ENCODE measurements at regions not wholly inside any gene's neighbourhood (a gene's known extent, or its start where the extent isn't known, plus 50 kb on each side); places are given as distances from the start of the nearest gene placed in this dataset.

- Mint-ChIP-seq H3K4me1 (ENCODE audit: low read depth) (no peaks in the 10 kb centered on the region), H3K36me3 (ENCODE audit: low read depth) (no peaks in the 10 kb centered on the region), H3K27ac (no peak overlapping the region), H3K4me3 (no peak overlapping the region), H3K9me3 (peaks cover 16% of the 10 kb centered on the region), H3K27me3 (ENCODE audit: insufficient read depth) (no peaks in the 10 kb centered on the region; the same call in 1 of the 2 replicates)
- TF ChIP-seq CTCF (IDR thresholded peaks at IDR 0.05): no peak
- no peak for DNase-seq
Observed at GRCh38 chr16:10232757-10233156, 50.5 kb upstream of the GRIN2A start.

GRCh38 chr16:10239640-10240039 lies 57.4 kb upstream of the GRIN2A start:
- no peak for TF ChIP-seq CTCF (IDR thresholded peaks at IDR 0.05)
- Mint-ChIP-seq H3K4me1 (ENCODE audit: low read depth) (no peaks in the 10 kb centered on the region), H3K9me3 (no peaks in the 10 kb centered on the region; the same call in 1 of the 2 replicates), H3K27ac (no peak overlapping the region), H3K27me3 (ENCODE audit: insufficient read depth) (peaks cover 5% of the 10 kb centered on the region), H3K4me3 (no peak overlapping the region), H3K36me3 (ENCODE audit: low read depth) (no peaks in the 10 kb centered on the region)
- DNase-seq: no peak

- Mint-ChIP-seq H3K4me3 (no peak overlapping the region), H3K4me1 (ENCODE audit: low read depth) (no peaks in the 10 kb centered on the region), H3K27ac (no peak overlapping the region), H3K36me3 (ENCODE audit: low read depth) (no peaks in the 10 kb centered on the region), H3K9me3 (no peaks in the 10 kb centered on the region; the same call in 1 of the 2 replicates), H3K27me3 (ENCODE audit: insufficient read depth) (peaks cover 5% of the 10 kb centered on the region)
- DNase-seq: no peak
- no peak for TF ChIP-seq CTCF (IDR thresholded peaks at IDR 0.05)
Observed at GRCh38 chr16:10240854-10241613, 58.8 kb upstream of the GRIN2A start.

- peaks cover 9% of the 10 kb centered on the region for H3K27me3 Mint-ChIP-seq (ENCODE audit: insufficient read depth)
- no peak overlapping the region for H3K4me3 Mint-ChIP-seq
- DNase-seq: no peak
Observed at GRCh38 chr16:10242097-10242496, 59.9 kb upstream of the GRIN2A start.

GRCh38 chr16:10242916-10243315 lies 60.7 kb upstream of the GRIN2A start:
- H3K27ac Mint-ChIP-seq: no peak overlapping the region
- peaks cover 10% of the 10 kb centered on the region for H3K27me3 Mint-ChIP-seq (ENCODE audit: insufficient read depth)
- no peak overlapping the region for H3K4me3 Mint-ChIP-seq
- no peaks in the 10 kb centered on the region for H3K4me1 Mint-ChIP-seq (ENCODE audit: low read depth)
- DNase-seq: no peak
- H3K36me3 Mint-ChIP-seq (ENCODE audit: low read depth): no peaks in the 10 kb centered on the region
- no peaks in the 10 kb centered on the region; the same call in 1 of the 2 replicates for H3K9me3 Mint-ChIP-seq
- no peak for TF ChIP-seq CTCF (IDR thresholded peaks at IDR 0.05)

More at GRCh38 chr16:10242097-10242496, 59.9 kb upstream of the GRIN2A start:
- no peak overlapping the region for H3K27ac Mint-ChIP-seq
- no peaks in the 10 kb centered on the region for H3K4me1 Mint-ChIP-seq (ENCODE audit: low read depth)
- no peaks in the 10 kb centered on the region; the same call in 1 of the 2 replicates for H3K9me3 Mint-ChIP-seq
- H3K36me3 Mint-ChIP-seq (ENCODE audit: low read depth): no peaks in the 10 kb centered on the region
- no peak for TF ChIP-seq CTCF (IDR thresholded peaks at IDR 0.05)

All from HFFc6 (cell line).